Caco-2 (cell line): ENCODE measurements at regions not wholly inside any gene's neighbourhood (a gene's known extent, or its start where the extent isn't known, plus 50 kb on each side); places are given as distances from the start of the nearest gene placed in this dataset.

ENCODE experiments used
- BruUV-seq: library from RNA; stranded (reverse); fragments of 400-500 nt; replicated peaks from 2 replicates; lab custom pipeline; 2021; lab: Mats Ljungman, UMichigan
- CTCF ChIA-PET: fragments of 300-600 bp; sonication (Branson Sonifier 250); formaldehyde crosslinking; loops from one replicate; lab custom pipeline; 2022; ENCODE audit warnings: antibody characterized with exemption; lab: Charles Lee
- POLR2A ChIA-PET: fragments of 300-600 bp; sonication (Branson Sonifier 250); formaldehyde crosslinking; loops from one replicate; lab custom pipeline; 2022; ENCODE audit warnings: antibody characterized with exemption; lab: Charles Lee
- DNase-seq, 2 experiments: peaks; one replicate each; pipeline versions ENCODE4 v3.0.0 to v3.0.0-alpha.2; 2020 to 2022
- H3K27me3 ChIP-seq: replicated peaks from 2 replicates; pipeline ENCODE4 v1.6.0; 2011; ENCODE audit warnings: low read length; ENCODE audit not compliant: control insufficient read depth, insufficient read depth
- H3K36me3 ChIP-seq: 2 replicates; pipeline ENCODE4 v1.5.1; 2011; ENCODE audit warnings: low read length; ENCODE audit not compliant: control insufficient read depth, insufficient read depth
- H3K4me1 ChIP-seq: fragments of 250-450 bp; sonication (Bioruptor Pico); 2 replicates; pipeline ENCODE4 v1.5.1; 2020; ENCODE audit warnings: mild to moderate bottlenecking
- H3K4me3 ChIP-seq: 2 replicates; pipeline ENCODE4 v1.5.1; 2011; ENCODE audit warnings: low read depth, mild to moderate bottlenecking, control low read depth, low read length
- H3K9me3 ChIP-seq: fragments of 250-450 bp; sonication (Bioruptor Pico); 2 replicates; pipeline ENCODE4 v1.5.1; 2020; ENCODE audit warnings: mild to moderate bottlenecking, moderate library complexity
- H3K27ac Mint-ChIP-seq: one replicate; pipeline ENCODE4 v1.8.0; 2022; ENCODE audit warnings: mixed read lengths; ENCODE audit not compliant: unreplicated experiment
- H3K27me3 Mint-ChIP-seq: one replicate; pipeline ENCODE4 v1.8.0; 2022; ENCODE audit warnings: mixed read lengths; ENCODE audit not compliant: insufficient read depth, unreplicated experiment
- H3K36me3 Mint-ChIP-seq: one replicate; pipeline ENCODE4 v1.8.0; 2022; ENCODE audit warnings: mild to moderate bottlenecking, mixed read lengths; ENCODE audit not compliant: insufficient read depth, unreplicated experiment
- H3K4me1 Mint-ChIP-seq: one replicate; pipeline ENCODE4 v1.8.0; 2022; ENCODE audit warnings: low read depth, mixed read lengths; ENCODE audit not compliant: unreplicated experiment
- H3K4me3 Mint-ChIP-seq: one replicate; pipeline ENCODE4 v1.8.0; 2022; ENCODE audit warnings: mild to moderate bottlenecking, moderate library complexity, mixed read lengths; ENCODE audit not compliant: unreplicated experiment
- H3K9me3 Mint-ChIP-seq: one replicate; pipeline ENCODE4 v1.8.0; 2022; ENCODE audit warnings: mixed read lengths; ENCODE audit not compliant: unreplicated experiment
- intact Hi-C: fragments of 100-400 bp; cut with micrococcal nuclease; formaldehyde crosslinking; loops from one replicate; pipeline ENCODE4 v1.10.0; 2022; ENCODE audit not compliant: unreplicated experiment
- TF ChIP-seq, protein P1 (sequence below), 2 experiments: fragments of 200-600 bp in 1 of 2; IDR thresholded peaks; 1 replicate in 1 of 2; 2 replicates in 1 of 2; pipeline versions ENCODE4 v1.5.1 to v1.8.0; 2011 to 2022; ENCODE audit warnings: antibody characterized with exemption in 1 of 2, control low read depth in 1 of 2, inconsistent platforms in 1 of 2, low read depth in 1 of 2, low read length in 1 of 2, mild to moderate bottlenecking in 1 of 2, moderate library complexity in 1 of 2; ENCODE audit not compliant: insufficient read depth in 1 of 2, severe bottlenecking in 1 of 2, unreplicated experiment in 1 of 2

DNA sequence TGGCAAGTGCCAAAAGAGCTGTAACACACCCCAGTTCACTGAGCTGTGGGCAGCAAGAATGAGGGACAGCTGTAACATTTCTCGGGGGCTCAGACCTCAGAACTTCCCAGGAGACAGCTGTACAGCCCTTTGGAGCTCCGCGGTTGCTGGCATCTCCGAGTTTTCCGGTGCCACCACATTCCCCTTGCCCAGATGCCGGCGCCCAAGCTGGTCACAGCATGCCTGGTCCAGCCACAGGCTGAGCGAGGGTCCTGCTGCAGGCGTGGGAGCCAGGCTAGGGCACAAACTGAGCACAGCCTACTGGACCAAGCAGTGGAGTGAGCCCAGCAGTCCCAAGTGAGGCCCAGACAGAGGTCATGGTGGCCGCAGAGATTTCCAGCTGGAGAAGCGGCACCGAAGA lies 797.7 kb upstream of the EDIL3 start:
- Mint-ChIP-seq H3K27ac (no peak overlapping the region), H3K27me3 (no peaks in the 10 kb centered on the region), H3K9me3 (no peaks in the 10 kb centered on the region), H3K4me3 (no peak overlapping the region), H3K4me1 (no peaks in the 10 kb centered on the region), H3K36me3 (no peaks in the 10 kb centered on the region)
- Histone ChIP-seq H3K4me3 (no peak overlapping the region), H3K27me3 (no peaks in the 10 kb centered on the region), H3K9me3 (no peaks in the 10 kb centered on the region), H3K36me3 (no peaks in the 10 kb centered on the region), H3K4me1 (no peaks in the 10 kb centered on the region)
- ChIA-PET POLR2A (no interaction called here), CTCF (no interaction called here)
- intact Hi-C loops: no loop called here
- TF ChIP-seq, protein P1, sequence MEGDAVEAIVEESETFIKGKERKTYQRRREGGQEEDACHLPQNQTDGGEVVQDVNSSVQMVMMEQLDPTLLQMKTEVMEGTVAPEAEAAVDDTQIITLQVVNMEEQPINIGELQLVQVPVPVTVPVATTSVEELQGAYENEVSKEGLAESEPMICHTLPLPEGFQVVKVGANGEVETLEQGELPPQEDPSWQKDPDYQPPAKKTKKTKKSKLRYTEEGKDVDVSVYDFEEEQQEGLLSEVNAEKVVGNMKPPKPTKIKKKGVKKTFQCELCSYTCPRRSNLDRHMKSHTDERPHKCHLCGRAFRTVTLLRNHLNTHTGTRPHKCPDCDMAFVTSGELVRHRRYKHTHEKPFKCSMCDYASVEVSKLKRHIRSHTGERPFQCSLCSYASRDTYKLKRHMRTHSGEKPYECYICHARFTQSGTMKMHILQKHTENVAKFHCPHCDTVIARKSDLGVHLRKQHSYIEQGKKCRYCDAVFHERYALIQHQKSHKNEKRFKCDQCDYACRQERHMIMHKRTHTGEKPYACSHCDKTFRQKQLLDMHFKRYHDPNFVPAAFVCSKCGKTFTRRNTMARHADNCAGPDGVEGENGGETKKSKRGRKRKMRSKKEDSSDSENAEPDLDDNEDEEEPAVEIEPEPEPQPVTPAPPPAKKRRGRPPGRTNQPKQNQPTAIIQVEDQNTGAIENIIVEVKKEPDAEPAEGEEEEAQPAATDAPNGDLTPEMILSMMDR (IDR thresholded peaks at IDR 0.05; ENCODE audit: insufficient read depth in 1 of 2, low read depth in 1 of 2, low read length in 1 of 2, severe bottlenecking in 1 of 2, unreplicated experiment in 1 of 2): no peak
- no peak for DNase-seq
- BruUV-seq: no TSS peak

- CTCF ChIA-PET: no interaction called here
Measured at GRCh38 chr5:85204289-85204688, 819.6 kb upstream of the EDIL3 start.

DNA sequence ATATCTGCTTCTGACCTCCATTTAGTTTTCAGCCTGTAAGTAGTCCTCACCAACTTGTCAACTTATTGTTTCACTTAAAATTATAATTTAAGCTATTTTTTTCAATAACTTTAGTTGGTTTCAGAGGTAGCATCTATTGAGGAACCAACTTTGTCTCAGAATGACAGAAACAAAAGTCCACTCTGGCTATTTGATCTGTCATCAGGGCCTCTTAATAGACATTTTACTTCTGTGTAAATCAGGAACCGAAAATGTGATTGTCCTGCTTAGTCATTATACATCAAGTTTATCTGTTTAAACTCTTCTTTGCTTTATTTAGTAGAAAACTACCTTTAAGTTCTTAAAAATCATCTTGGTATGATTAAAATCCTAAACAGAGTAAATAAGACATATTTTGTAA lies 820.8 kb upstream of the EDIL3 start:
- no peak overlapping the region for H3K4me3 Mint-ChIP-seq
- H3K27me3 Mint-ChIP-seq: no peaks in the 10 kb centered on the region
- POLR2A ChIA-PET: no interaction called here
- no peaks in the 10 kb centered on the region for H3K4me1 ChIP-seq
- no peaks in the 10 kb centered on the region for H3K36me3 ChIP-seq
- no peaks in the 10 kb centered on the region for H3K36me3 Mint-ChIP-seq
- BruUV-seq: no TSS peak
- H3K27ac Mint-ChIP-seq: no peak overlapping the region
- no peaks in the 10 kb centered on the region; the same call in 1 of the 2 replicates for H3K9me3 ChIP-seq
- no peaks in the 10 kb centered on the region for H3K9me3 Mint-ChIP-seq
- CTCF ChIA-PET: no interaction called here
- TF ChIP-seq, protein P1 (IDR thresholded peaks at IDR 0.05; ENCODE audit: insufficient read depth in 1 of 2, low read depth in 1 of 2, low read length in 1 of 2, severe bottlenecking in 1 of 2, unreplicated experiment in 1 of 2): no peak
- H3K27me3 ChIP-seq: no peaks in the 10 kb centered on the region
- DNase-seq: no peak
- no peak overlapping the region for H3K4me3 ChIP-seq
- H3K4me1 Mint-ChIP-seq: no peaks in the 10 kb centered on the region
- intact Hi-C loops: no loop called here

More at GRCh38 chr5:85204289-85204688, 819.6 kb upstream of the EDIL3 start:
- Histone ChIP-seq H3K4me1 (no peaks in the 10 kb centered on the region), H3K4me3 (no peak overlapping the region), H3K9me3 (no peaks in the 10 kb centered on the region; the same call in 1 of the 2 replicates), H3K27me3 (no peaks in the 10 kb centered on the region), H3K36me3 (no peaks in the 10 kb centered on the region)
- Mint-ChIP-seq H3K4me3 (no peak overlapping the region), H3K36me3 (no peaks in the 10 kb centered on the region), H3K4me1 (no peaks in the 10 kb centered on the region), H3K27me3 (no peaks in the 10 kb centered on the region), H3K27ac (no peak overlapping the region), H3K9me3 (no peaks in the 10 kb centered on the region)
- BruUV-seq: no TSS peak
- intact Hi-C loops: no loop called here
- TF ChIP-seq, protein P1 (IDR thresholded peaks at IDR 0.05; ENCODE audit: insufficient read depth in 1 of 2, low read depth in 1 of 2, low read length in 1 of 2, severe bottlenecking in 1 of 2, unreplicated experiment in 1 of 2): no peak
- POLR2A ChIA-PET: no interaction called here
- DNase-seq: no peak
